ENCODE measurements at regions not wholly inside any gene's neighbourhood (a gene's known extent, or its start where the extent isn't known, plus 50 kb on each side); places are given as distances from the start of the nearest gene placed in this dataset.

DNA sequence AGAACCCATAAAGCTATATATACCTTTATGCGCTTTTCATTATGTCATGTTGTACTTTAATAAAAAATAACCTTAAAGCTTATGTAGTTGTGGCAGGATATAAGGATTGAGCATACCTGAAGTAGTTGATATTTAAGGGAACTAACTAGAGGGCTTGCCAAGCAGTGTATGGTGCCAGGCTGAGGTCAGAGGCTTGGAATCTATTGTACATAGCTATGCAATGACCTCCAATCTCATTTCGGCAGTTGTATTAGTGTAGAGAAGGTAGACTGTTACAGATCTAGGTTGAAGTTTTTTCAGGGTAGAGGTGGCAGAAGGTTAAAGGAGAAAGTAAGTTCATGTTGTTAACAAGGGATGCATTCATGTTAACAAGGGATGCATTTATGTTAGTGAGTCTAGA, 397.7 kb upstream of the HS3ST5 start:
- Histone ChIP-seq H3K9me3 (ENCODE audit: control insufficient read depth, low read depth, low read length) (no peaks in the 10 kb centered on the region), H3K27ac (ENCODE audit: low read length) (no peak overlapping the region), H3K27me3 (ENCODE audit: control insufficient read depth, insufficient read depth, low read length) (no peaks in the 10 kb centered on the region), H3K36me3 (ENCODE audit: control insufficient read depth, insufficient read depth, low read length) (no peaks in the 10 kb centered on the region), H3K4me3 (ENCODE audit: low read length) (no peak overlapping the region), H3K4me1 (ENCODE audit: control insufficient read depth, insufficient read depth, low read length) (no peaks in the 10 kb centered on the region)
- no peak for DNase-seq
- 92% methylated on average over 2 of the region's 2 CpGs for WGBS (ENCODE audit: insufficient coverage, low lambda C conversion rate)

DNA sequence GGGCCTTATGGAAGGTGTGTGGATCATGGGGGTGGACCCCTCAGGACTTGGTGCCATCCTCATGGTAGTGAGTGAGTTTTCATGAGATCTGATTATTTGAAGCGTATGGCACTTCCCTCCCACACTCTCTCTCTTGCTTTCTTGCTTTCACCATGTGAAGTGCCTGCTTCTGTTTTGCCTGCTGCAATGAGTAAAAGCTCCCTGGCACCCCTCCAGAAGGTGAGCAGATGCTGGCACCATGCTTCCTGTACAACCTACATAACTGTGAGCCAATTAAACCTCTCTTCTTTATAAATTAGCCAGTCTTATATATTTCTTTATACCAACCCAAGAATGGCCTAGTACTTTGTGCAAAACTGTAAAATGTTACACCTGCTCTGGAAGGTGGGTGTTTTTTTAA, 396.8 kb upstream of the HS3ST5 start:
- H3K36me3 ChIP-seq (ENCODE audit: control insufficient read depth, insufficient read depth, low read length): no peaks in the 10 kb centered on the region
- H3K4me1 ChIP-seq (ENCODE audit: control insufficient read depth, insufficient read depth, low read length): no peaks in the 10 kb centered on the region
- no CpG with 5 or more reads among the region's 1 CpG for WGBS (ENCODE audit: insufficient coverage, low lambda C conversion rate)
- H3K27me3 ChIP-seq (ENCODE audit: control insufficient read depth, insufficient read depth, low read length): no peaks in the 10 kb centered on the region
- H3K9me3 ChIP-seq (ENCODE audit: control insufficient read depth, low read depth, low read length): no peaks in the 10 kb centered on the region
- DNase-seq: no peak
- no peak overlapping the region for H3K27ac ChIP-seq (ENCODE audit: low read length)
- no peak overlapping the region for H3K4me3 ChIP-seq (ENCODE audit: low read length)

DNA sequence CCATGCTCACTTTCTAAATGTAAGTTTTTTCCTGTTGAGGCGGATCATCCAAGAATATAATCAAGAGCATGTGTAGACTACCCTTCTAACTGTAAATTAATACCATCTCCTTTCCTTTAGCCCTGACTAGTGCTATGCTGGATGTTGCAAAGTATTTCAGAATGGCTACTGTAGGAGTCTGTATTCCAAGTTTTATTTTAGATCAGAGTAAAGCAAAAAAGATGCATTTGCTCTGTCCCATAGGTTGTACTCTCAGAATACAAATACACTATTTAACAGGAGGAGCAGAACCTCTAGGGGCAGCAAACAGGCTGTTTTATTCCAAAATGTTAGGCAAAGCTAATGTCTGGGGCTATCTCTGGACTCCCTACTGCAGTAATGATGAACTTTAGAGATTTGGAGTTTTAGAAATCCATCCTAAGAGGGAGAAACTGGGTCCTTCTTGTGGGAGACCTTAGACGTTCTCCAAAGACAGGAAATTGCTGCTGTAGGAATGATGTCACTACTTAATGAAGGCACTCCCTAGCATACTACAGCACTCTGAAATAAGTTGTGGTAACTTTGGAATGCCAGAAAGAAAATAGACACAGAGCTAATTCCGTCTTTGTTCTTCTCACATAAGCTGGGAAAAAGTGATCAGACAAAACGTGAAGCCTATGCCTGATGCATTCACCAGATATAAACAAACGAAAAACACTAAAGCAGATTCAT, 392.4 kb upstream of the HS3ST5 start:
- WGBS (ENCODE audit: insufficient coverage, low lambda C conversion rate): no CpG with 5 or more reads among the region's 5 CpGs
- H3K27ac ChIP-seq (ENCODE audit: low read length): no peak overlapping the region
- no peaks in the 10 kb centered on the region for H3K36me3 ChIP-seq (ENCODE audit: control insufficient read depth, insufficient read depth, low read length)
- DNase-seq: no peak
- H3K9me3 ChIP-seq (ENCODE audit: control insufficient read depth, low read depth, low read length): no peaks in the 10 kb centered on the region
- H3K4me3 ChIP-seq (ENCODE audit: low read length): no peak overlapping the region
- no peaks in the 10 kb centered on the region for H3K27me3 ChIP-seq (ENCODE audit: control insufficient read depth, insufficient read depth, low read length)
- no peaks in the 10 kb centered on the region for H3K4me1 ChIP-seq (ENCODE audit: control insufficient read depth, insufficient read depth, low read length)

DNA sequence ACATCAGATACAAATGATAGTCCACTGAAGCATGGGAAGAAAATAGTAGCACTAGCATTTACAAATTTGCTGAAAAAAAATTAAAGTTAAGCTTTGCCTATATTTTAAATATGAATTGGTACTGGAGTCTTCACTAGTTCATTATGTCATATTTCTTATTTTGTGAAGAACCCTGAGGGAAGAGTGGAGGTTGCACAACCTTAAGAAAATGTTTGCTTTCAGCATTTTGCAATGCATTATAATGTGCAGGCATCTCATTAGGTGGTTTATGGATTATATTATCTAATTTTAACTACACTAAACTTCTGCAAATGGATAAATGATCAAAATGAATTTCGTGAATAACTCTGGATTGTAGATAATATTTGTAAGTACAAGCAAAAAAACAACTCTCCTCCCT, 390.8 kb upstream of the HS3ST5 start:
- no peaks in the 10 kb centered on the region for H3K4me1 ChIP-seq (ENCODE audit: control insufficient read depth, insufficient read depth, low read length)
- H3K36me3 ChIP-seq (ENCODE audit: control insufficient read depth, insufficient read depth, low read length): no peaks in the 10 kb centered on the region
- 86% methylated on average over 1 of the region's 1 CpG for WGBS (ENCODE audit: insufficient coverage, low lambda C conversion rate)
- DNase-seq: no peak
- H3K9me3 ChIP-seq (ENCODE audit: control insufficient read depth, low read depth, low read length): no peaks in the 10 kb centered on the region
- H3K27ac ChIP-seq (ENCODE audit: low read length): no peak overlapping the region
- no peaks in the 10 kb centered on the region for H3K27me3 ChIP-seq (ENCODE audit: control insufficient read depth, insufficient read depth, low read length)
- H3K4me3 ChIP-seq (ENCODE audit: low read length): no peak overlapping the region

DNA sequence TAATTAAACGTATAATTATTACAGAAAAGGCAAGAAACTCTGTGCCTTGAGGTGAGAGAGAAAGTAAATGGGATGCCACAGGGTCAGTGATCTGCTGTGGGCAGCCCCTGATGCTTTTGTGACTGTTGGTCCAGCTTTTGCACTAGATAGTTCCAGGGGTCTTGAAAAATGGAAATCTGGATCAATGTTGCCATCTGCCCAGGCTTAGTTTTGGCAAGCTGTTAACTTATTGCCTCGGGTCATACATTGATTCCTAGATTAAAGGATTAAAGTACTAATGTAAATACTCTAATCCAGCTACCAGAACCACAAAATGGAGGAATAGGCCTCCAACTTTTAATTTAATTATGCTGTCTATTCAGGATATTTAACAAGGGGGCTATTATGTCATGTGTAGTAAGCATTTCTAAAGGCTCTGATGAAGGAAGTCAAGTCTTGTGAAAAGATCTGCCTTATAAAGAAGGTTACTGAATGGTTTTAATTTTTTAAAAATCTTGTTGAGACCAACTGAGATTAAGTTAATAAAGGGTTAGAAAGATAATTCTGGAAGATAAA, 376.0 kb upstream of the HS3ST5 start:
- WGBS (ENCODE audit: insufficient coverage, low lambda C conversion rate): 100% methylated on average over 1 of the region's 2 CpGs
- H3K4me1 ChIP-seq (ENCODE audit: control insufficient read depth, insufficient read depth, low read length): no peaks in the 10 kb centered on the region
- DNase-seq: no peak

DNA sequence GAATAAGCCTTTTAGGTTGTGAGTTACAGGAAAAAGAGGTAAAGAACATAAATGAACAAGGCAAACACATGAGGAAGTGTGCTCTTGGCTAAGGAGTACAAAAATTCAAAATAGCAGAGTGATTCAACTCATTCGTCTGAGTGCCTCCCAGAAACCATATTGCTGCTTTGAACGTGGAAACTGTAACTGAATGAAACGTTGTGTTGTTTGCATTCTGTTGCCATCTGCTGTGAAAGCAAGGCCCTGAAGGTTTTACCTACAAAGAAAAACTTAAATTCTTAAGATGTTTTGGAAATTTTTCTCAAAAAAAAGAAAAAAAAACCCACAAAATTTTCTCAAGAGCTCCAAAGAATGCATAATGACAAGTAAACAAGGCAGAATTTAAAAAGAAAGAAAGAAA, 375.4 kb upstream of the HS3ST5 start:
- Histone ChIP-seq H3K4me1 (ENCODE audit: control insufficient read depth, insufficient read depth, low read length) (no peaks in the 10 kb centered on the region), H3K36me3 (ENCODE audit: control insufficient read depth, insufficient read depth, low read length) (no peaks in the 10 kb centered on the region), H3K27ac (ENCODE audit: low read length) (no peak overlapping the region), H3K9me3 (ENCODE audit: control insufficient read depth, low read depth, low read length) (no peaks in the 10 kb centered on the region), H3K4me3 (ENCODE audit: low read length) (no peak overlapping the region), H3K27me3 (ENCODE audit: control insufficient read depth, insufficient read depth, low read length) (no peaks in the 10 kb centered on the region)
- DNase-seq: no peak
- WGBS (ENCODE audit: insufficient coverage, low lambda C conversion rate): no CpG with 5 or more reads among the region's 3 CpGs

More for the DNA sequence above, 376.0 kb upstream of the HS3ST5 start:
- H3K27me3 ChIP-seq (ENCODE audit: control insufficient read depth, insufficient read depth, low read length): no peaks in the 10 kb centered on the region
- H3K27ac ChIP-seq (ENCODE audit: low read length): no peak overlapping the region
- H3K36me3 ChIP-seq (ENCODE audit: control insufficient read depth, insufficient read depth, low read length): no peaks in the 10 kb centered on the region
- H3K4me3 ChIP-seq (ENCODE audit: low read length): no peak overlapping the region
- H3K9me3 ChIP-seq (ENCODE audit: control insufficient read depth, low read depth, low read length): no peaks in the 10 kb centered on the region

DNA sequence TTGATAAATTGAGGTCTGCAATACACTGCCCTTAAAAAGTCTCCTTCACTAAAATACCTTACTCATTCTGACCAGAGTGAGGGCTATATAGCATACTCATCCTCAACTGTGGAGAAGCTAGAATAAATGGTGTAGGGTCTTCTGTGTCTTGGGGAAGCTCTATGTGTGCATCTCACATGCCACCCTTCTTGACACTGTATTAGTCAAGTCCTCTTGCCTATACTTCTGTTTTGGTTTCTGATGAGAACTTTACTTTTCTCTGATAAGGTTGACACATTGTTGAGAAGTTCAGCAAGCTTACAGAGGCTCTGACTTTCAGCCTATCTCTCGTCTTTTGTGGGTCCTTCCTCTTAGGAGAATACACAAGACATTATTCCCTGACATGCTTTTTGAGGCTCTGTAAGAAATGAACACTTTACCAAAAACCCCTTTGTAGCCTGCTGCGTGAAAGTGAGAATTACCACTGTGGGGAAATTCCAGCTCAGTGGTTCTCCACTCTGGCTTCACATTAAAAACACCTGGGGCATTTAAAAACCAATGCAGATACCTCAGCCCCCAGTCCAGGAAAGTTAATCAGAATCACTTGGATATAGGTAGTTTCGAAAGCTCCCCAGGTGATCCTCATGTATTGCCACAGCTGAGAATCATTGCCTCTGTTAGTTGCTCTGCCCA, 372.1 kb upstream of the HS3ST5 start:
- Histone ChIP-seq H3K4me3 (ENCODE audit: low read length) (no peak overlapping the region), H3K27ac (ENCODE audit: low read length) (no peak overlapping the region), H3K36me3 (ENCODE audit: control insufficient read depth, insufficient read depth, low read length) (no peaks in the 10 kb centered on the region), H3K9me3 (ENCODE audit: control insufficient read depth, low read depth, low read length) (no peaks in the 10 kb centered on the region), H3K4me1 (ENCODE audit: control insufficient read depth, insufficient read depth, low read length) (no peaks in the 10 kb centered on the region), H3K27me3 (ENCODE audit: control insufficient read depth, insufficient read depth, low read length) (no peaks in the 10 kb centered on the region)
- no CpG with 5 or more reads among the region's 3 CpGs for WGBS (ENCODE audit: insufficient coverage, low lambda C conversion rate)
- DNase-seq: no peak

DNA sequence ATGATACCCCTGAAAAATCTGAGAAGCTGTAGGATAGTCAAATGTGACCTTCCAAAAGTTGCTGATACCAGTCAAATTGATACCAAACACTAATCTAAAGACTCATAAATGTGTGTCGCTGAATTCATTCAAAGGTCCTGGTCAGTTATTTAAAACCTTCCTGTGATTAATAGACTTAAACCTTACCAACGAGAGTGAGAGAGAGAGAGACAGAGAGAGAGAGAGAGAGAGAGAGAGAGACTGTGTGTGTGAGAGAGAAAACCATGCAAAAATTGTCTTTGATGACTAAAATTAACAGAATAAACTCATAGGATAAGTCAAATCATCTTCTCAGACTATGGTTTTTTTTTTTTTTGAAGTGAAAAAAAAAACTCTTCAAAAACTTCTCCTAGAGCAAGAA, 370.9 kb upstream of the HS3ST5 start:
- DNase-seq: no peak
- H3K27me3 ChIP-seq (ENCODE audit: control insufficient read depth, insufficient read depth, low read length): no peaks in the 10 kb centered on the region
- no peaks in the 10 kb centered on the region for H3K36me3 ChIP-seq (ENCODE audit: control insufficient read depth, insufficient read depth, low read length)
- H3K27ac ChIP-seq (ENCODE audit: low read length): no peak overlapping the region
- H3K4me3 ChIP-seq (ENCODE audit: low read length): no peak overlapping the region
- H3K9me3 ChIP-seq (ENCODE audit: control insufficient read depth, low read depth, low read length): no peaks in the 10 kb centered on the region
- 68% methylated on average over 2 of the region's 2 CpGs for WGBS (ENCODE audit: insufficient coverage, low lambda C conversion rate)
- no peaks in the 10 kb centered on the region for H3K4me1 ChIP-seq (ENCODE audit: control insufficient read depth, insufficient read depth, low read length)

DNA sequence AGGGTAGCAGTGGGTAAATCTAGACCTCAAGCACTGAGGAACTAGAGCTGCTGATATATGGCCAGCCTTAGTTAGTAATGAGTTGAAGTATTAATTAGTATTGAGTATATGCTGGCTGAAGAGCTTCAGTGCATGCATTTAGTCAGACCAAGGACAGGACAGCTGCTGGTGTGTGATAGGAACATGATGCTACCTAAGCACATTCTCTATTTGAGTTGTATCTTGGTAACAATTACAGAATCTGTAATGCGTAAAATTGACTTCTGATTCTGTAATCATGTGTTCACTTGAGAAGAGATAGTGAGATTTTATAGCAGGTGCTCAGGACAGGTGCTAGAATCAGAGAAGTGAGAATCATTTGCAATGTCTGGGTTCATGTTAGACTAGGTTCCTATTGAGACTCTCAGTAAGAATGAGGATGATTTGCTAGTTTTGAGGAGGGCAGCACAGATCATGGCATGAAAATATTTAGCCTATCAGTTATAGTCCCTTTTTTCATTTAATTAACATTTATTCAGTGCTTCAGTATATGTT, 369.4 kb upstream of the HS3ST5 start:
- no peak for DNase-seq
- Histone ChIP-seq H3K4me3 (ENCODE audit: low read length) (no peak overlapping the region), H3K4me1 (ENCODE audit: control insufficient read depth, insufficient read depth, low read length) (no peaks in the 10 kb centered on the region), H3K9me3 (ENCODE audit: control insufficient read depth, low read depth, low read length) (no peaks in the 10 kb centered on the region), H3K36me3 (ENCODE audit: control insufficient read depth, insufficient read depth, low read length) (no peaks in the 10 kb centered on the region), H3K27me3 (ENCODE audit: control insufficient read depth, insufficient read depth, low read length) (no peaks in the 10 kb centered on the region), H3K27ac (ENCODE audit: low read length) (no peak overlapping the region)
- WGBS (ENCODE audit: insufficient coverage, low lambda C conversion rate): no CpG with 5 or more reads among the region's 1 CpG

DNA sequence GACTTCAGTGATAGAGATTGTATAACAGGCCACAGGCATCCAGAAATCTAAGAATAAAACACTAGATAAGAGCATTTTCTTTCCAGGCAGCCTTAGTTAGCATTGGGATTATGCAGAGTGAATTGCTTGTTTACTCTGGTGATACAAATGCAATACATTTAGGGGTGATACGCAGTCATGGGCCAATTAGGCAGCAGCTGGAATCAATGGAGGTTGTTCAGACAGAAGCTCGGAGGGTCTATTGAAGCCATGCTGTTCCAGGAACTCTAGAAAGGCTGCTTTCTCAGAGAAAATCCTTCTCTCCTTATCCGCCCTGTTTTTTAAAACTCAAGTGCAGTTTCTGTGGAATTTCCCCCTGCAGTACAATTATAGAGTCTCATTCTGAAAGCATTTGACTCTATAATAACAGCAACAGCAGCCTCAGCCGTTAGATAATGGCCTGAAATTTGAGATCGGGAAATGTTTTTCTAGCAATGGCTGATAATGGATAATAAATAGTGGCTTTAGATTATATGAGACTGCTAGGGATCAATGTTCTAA, 364.3 kb upstream of the HS3ST5 start:
- H3K4me3 ChIP-seq (ENCODE audit: low read length): no peak overlapping the region
- DNase-seq: no peak
- no peaks in the 10 kb centered on the region for H3K4me1 ChIP-seq (ENCODE audit: control insufficient read depth, insufficient read depth, low read length)
- WGBS (ENCODE audit: insufficient coverage, low lambda C conversion rate): no CpG with 5 or more reads among the region's 5 CpGs
- H3K36me3 ChIP-seq (ENCODE audit: control insufficient read depth, insufficient read depth, low read length): no peaks in the 10 kb centered on the region
- no peak overlapping the region for H3K27ac ChIP-seq (ENCODE audit: low read length)
- no peaks in the 10 kb centered on the region for H3K27me3 ChIP-seq (ENCODE audit: control insufficient read depth, insufficient read depth, low read length)
- H3K9me3 ChIP-seq (ENCODE audit: control insufficient read depth, low read depth, low read length): no peaks in the 10 kb centered on the region
